H1 (cell line): ENCODE measurements at regions not wholly inside any gene's neighbourhood (a gene's known extent, or its start where the extent isn't known, plus 50 kb on each side); places are given as distances from the start of the nearest gene placed in this dataset.

Source experiments
- CBX5 ChIP-seq: fragments of 300-800, 300-1000 bp; sonication (generic); IDR thresholded peaks from 2 replicates; pipeline ENCODE4 v1.7.1; 2016; ENCODE audit warnings: antibody characterized with exemption, low read length, low read depth
- CTCF ChIP-seq, 3 experiments: IDR thresholded peaks; 1 replicate in 2 of 3; 2 replicates in 1 of 3; pipeline versions ENCODE4 v1.5.1 to v1.6.1; 2011; ENCODE audit warnings: low read length in 3 of 3, mild to moderate bottlenecking in 3 of 3, inconsistent platforms in 2 of 3, low read depth in 1 of 3, moderate library complexity in 1 of 3; ENCODE audit not compliant: insufficient read depth in 1 of 3; ENCODE audit errors: control extremely low read depth in 1 of 3
- E2F6 ChIP-seq: IDR thresholded peaks from 2 replicates; pipeline ENCODE4 v1.6.1; 2012; ENCODE audit warnings: inconsistent platforms
- EGR1 ChIP-seq: IDR thresholded peaks from 2 replicates; pipeline ENCODE4 v1.6.1; 2011; ENCODE audit warnings: low read depth, low read length, borderline replicate concordance
- EP300 ChIP-seq, 2 experiments: IDR thresholded peaks; 1 replicate in 1 of 2; 2 replicates in 1 of 2; pipeline ENCODE4 v1.6.1; 2011 to 2012; ENCODE audit warnings: low read depth in 2 of 2, low read length in 2 of 2, mild to moderate bottlenecking in 2 of 2, borderline replicate concordance in 1 of 2, inconsistent platforms in 1 of 2, moderate library complexity in 1 of 2
- EZH2 ChIP-seq: fragments of 200-600 bp; sonication (generic); IDR thresholded peaks from 2 replicates; pipeline ENCODE4 v1.7.1; 2012; ENCODE audit warnings: low read depth, mild to moderate bottlenecking, moderate library complexity, low read length, inconsistent platforms; ENCODE audit not compliant: severe bottlenecking
- GTF2F1 ChIP-seq: IDR thresholded peaks from 2 replicates; pipeline ENCODE4 v1.6.1; 2012; ENCODE audit warnings: low read depth, low read length, improper control_type of control experiment, borderline replicate concordance
- MAX ChIP-seq: IDR thresholded peaks from 2 replicates; pipeline ENCODE4 v1.6.1; 2012; ENCODE audit warnings: inconsistent platforms
- POLR2A ChIP-seq, 2 experiments: IDR thresholded peaks; 1 replicate in 1 of 2; 2 replicates in 1 of 2; pipeline ENCODE4 v1.6.1; 2011; ENCODE audit warnings: low read depth in 2 of 2, low read length in 2 of 2, mild to moderate bottlenecking in 2 of 2; ENCODE audit errors: control extremely low read depth in 1 of 2
- POLR2AphosphoS5 ChIP-seq: IDR thresholded peaks from 2 replicates; pipeline ENCODE4 v1.6.1; 2011; ENCODE audit warnings: low read depth, low read length
- RAD21 ChIP-seq, 2 experiments: IDR thresholded peaks in 1 of 2; conservative IDR thresholded peaks in 1 of 2; 2 replicates each; pipeline ENCODE4 v1.6.1; 2011; ENCODE audit warnings: low read depth in 2 of 2, low read length in 2 of 2, improper control_type of control experiment in 1 of 2, inconsistent platforms in 1 of 2, mild to moderate bottlenecking in 1 of 2, moderate library complexity in 1 of 2
- RBBP5 ChIP-seq: IDR thresholded peaks from 2 replicates; pipeline ENCODE4 v1.7.1; 2012; ENCODE audit warnings: low read depth, mild to moderate bottlenecking, inconsistent platforms, low read length, moderate library complexity, borderline replicate concordance
- RNF2 ChIP-seq: fragments of 200-900, 300-1000 bp; sonication (generic); IDR thresholded peaks from 2 replicates; pipeline ENCODE4 v1.7.1; 2016; ENCODE audit warnings: borderline replicate concordance, low read depth, mild to moderate bottlenecking, antibody characterized with exemption, low read length; ENCODE audit not compliant: poor library complexity, severe bottlenecking; ENCODE audit errors: missing control alignments
- USF2 ChIP-seq: IDR thresholded peaks from 2 replicates; pipeline ENCODE4 v1.6.1; 2011; ENCODE audit warnings: low read length, improper control_type of control experiment

- TF ChIP-seq CTCF (IDR thresholded peaks at IDR 0.05; ENCODE audit: control extremely low read depth in 1 of 3, insufficient read depth in 1 of 3, low read depth in 1 of 3, low read length in 3 of 3) (no peak), POLR2A (IDR thresholded peaks at IDR 0.05; ENCODE audit: control extremely low read depth in 1 of 2, low read depth in 2 of 2, low read length in 2 of 2) (no peak), RBBP5 (no peak), E2F6 (no peak), POLR2AphosphoS5 (no peak), EZH2 (no peak), CBX5 (no peak), USF2 (no peak), RAD21 (IDR thresholded peaks at IDR 0.05 in 1 of 2, conservative IDR thresholded peaks at IDR 0.05 in 1 of 2; ENCODE audit: low read depth in 2 of 2, low read length in 2 of 2) (no peak), EGR1 (no peak), MAX (no peak), EP300 (IDR thresholded peaks at IDR 0.05; ENCODE audit: borderline replicate concordance in 1 of 2, low read depth in 2 of 2, low read length in 2 of 2) (no peak), RNF2 (no peak), GTF2F1 (no peak)
Observed at GRCh38 chr14:97499790-97500481, 702.8 kb downstream of the VRK1 start.
